Ovary (tissue), 3 donors: ENCODE measurements at regions not wholly inside any gene's neighbourhood (a gene's known extent, or its start where the extent isn't known, plus 50 kb on each side); places are given as distances from the start of the nearest gene placed in this dataset.

Experiments used
- CTCF ChIP-seq, 3 donors: fragments of 450-650 bp in 2 of 3; fragments of 200-600 bp in 1 of 3; IDR thresholded peaks; one replicate each; pipeline versions ENCODE4 v1.5.1 to v1.8.0; 2016 to 2022; ENCODE audit warnings: antibody characterized with exemption in 3 of 3, mild to moderate bottlenecking in 1 of 3
- EP300 ChIP-seq: sonication (generic); formaldehyde crosslinking; IDR thresholded peaks from one replicate; pipeline ENCODE4 v1.6.1; 2017; ENCODE audit warnings: antibody characterized with exemption
- POLR2A ChIP-seq: fragments of 450-650 bp; IDR thresholded peaks from one replicate; pipeline ENCODE4 v1.6.1; 2017; ENCODE audit warnings: antibody characterized with exemption, mild to moderate bottlenecking, moderate library complexity
- donor health status: DM: no; HTN: no; CAD: no.

- TF ChIP-seq CTCF (IDR thresholded peaks at IDR 0.05) (no peak), POLR2A (no peak), EP300 (no peak)
Measured at GRCh38 chr19:33887891-33888290, 91.2 kb downstream of the KCTD15 start.
